SK-N-SH treated with all-trans-retinoic acid at 6 μM for 48 hours (cell line): ENCODE measurements at regions not wholly inside any gene's neighbourhood (a gene's known extent, or its start where the extent isn't known, plus 50 kb on each side); places are given as distances from the start of the nearest gene placed in this dataset.
"Not testable (repeated sequence)": the region's sequence is repeated elsewhere in the genome, so short reads cannot be mapped to it uniquely, and the experiment has no call there.

Experiments
- CSDC2 ChIP-seq: fragments of 250-450 bp; sonication (Bioruptor Pico); IDR thresholded peaks from 2 replicates; pipeline ENCODE4 v1.5.0; 2020; ENCODE audit warnings: mild to moderate bottlenecking, moderate library complexity
- ISL1 ChIP-seq: fragments of 250-450 bp; sonication (Bioruptor Pico); IDR thresholded peaks from 2 replicates; pipeline ENCODE4 v2.1.2; 2022; ENCODE audit warnings: mild to moderate bottlenecking, moderate library complexity
- OSR1 ChIP-seq: fragments of 250-450 bp; sonication (Bioruptor Pico); IDR thresholded peaks from 2 replicates; pipeline ENCODE4 v1.8.0; 2022; ENCODE audit warnings: moderate library complexity, mild to moderate bottlenecking, inconsistent platforms
- PATZ1 ChIP-seq: fragments of 250-450 bp; sonication (Bioruptor Pico); IDR thresholded peaks from 2 replicates; pipeline ENCODE4 v1.8.0; 2020; ENCODE audit warnings: mild to moderate bottlenecking, moderate library complexity, borderline replicate concordance
- RARB ChIP-seq: fragments of 250-450 bp; sonication (Bioruptor Pico); IDR thresholded peaks from 2 replicates; pipeline ENCODE4 v1.8.0; 2021; ENCODE audit warnings: mild to moderate bottlenecking, moderate library complexity
- ZFP30 ChIP-seq: fragments of 450-650 bp; formaldehyde crosslinking; IDR thresholded peaks from 2 replicates; pipeline ENCODE4 v1.5.0; 2022; ENCODE audit warnings: mild to moderate bottlenecking, moderate library complexity
- ZNF70 ChIP-seq: fragments of 450-650 bp; formaldehyde crosslinking; IDR thresholded peaks from 2 replicates; pipeline ENCODE4 v1.5.0; 2020; ENCODE audit warnings: mild to moderate bottlenecking, moderate library complexity
- ZNF8 ChIP-seq: fragments of 450-650 bp; formaldehyde crosslinking; IDR thresholded peaks from 2 replicates; pipeline ENCODE4 v1.5.0; 2020; ENCODE audit warnings: mild to moderate bottlenecking, moderate library complexity

GRCh38 chr7:124171812-124172211 is 138.9 kb upstream of the TMEM229A start:
- not testable (repeated sequence) for TF ChIP-seq CSDC2 (CRISPR knock-in tag); ZNF70 (CRISPR knock-in tag); PATZ1 (CRISPR knock-in tag); OSR1; ZFP30 (CRISPR knock-in tag); ZNF8 (CRISPR knock-in tag); ISL1 (CRISPR knock-in tag); RARB
